ENCODE measurements at regions not wholly inside any gene's neighbourhood (a gene's known extent, or its start where the extent isn't known, plus 50 kb on each side); places are given as distances from the start of the nearest gene placed in this dataset.

DNA sequence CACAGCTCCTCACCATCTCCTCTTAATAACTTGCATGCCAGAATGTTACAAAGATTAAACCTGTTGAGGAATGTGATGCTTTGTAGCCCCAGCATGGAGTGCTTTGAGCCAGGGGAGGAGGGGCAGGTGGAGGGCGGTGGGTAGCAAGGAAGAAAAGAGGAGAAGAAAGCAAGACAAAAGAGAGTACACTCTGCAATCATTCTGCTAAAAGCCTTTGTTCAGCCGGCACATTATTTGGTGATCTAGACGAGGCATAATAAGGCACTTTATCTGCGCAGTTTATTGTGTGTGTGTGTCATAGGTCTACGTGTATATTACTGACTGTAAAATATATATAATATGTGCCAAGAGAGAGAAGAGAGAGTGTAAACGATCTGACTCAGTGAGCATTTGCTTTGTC is 139.1 kb downstream of the SOX9 start:
- DNase-seq = no peak
- Histone ChIP-seq H3K27me3 (replicated peaks) (no peaks in the 10 kb centered on the region), H3K27ac (no peak overlapping the region), H3K36me3 (replicated peaks) (no peaks in the 10 kb centered on the region), H3K4me3 (ENCODE audit: low read depth, low read length) (no peak overlapping the region)
- TF ChIP-seq, protein P1, sequence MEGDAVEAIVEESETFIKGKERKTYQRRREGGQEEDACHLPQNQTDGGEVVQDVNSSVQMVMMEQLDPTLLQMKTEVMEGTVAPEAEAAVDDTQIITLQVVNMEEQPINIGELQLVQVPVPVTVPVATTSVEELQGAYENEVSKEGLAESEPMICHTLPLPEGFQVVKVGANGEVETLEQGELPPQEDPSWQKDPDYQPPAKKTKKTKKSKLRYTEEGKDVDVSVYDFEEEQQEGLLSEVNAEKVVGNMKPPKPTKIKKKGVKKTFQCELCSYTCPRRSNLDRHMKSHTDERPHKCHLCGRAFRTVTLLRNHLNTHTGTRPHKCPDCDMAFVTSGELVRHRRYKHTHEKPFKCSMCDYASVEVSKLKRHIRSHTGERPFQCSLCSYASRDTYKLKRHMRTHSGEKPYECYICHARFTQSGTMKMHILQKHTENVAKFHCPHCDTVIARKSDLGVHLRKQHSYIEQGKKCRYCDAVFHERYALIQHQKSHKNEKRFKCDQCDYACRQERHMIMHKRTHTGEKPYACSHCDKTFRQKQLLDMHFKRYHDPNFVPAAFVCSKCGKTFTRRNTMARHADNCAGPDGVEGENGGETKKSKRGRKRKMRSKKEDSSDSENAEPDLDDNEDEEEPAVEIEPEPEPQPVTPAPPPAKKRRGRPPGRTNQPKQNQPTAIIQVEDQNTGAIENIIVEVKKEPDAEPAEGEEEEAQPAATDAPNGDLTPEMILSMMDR (IDR thresholded peaks at IDR 0.05; ENCODE audit: low read depth, low read length, missing control alignments) = no peak
- in situ Hi-C loops (cut with HindIII; ENCODE audit: low pct_ligation_motif_present, low sequenced_read_pairs) = no loop called here

DNA sequence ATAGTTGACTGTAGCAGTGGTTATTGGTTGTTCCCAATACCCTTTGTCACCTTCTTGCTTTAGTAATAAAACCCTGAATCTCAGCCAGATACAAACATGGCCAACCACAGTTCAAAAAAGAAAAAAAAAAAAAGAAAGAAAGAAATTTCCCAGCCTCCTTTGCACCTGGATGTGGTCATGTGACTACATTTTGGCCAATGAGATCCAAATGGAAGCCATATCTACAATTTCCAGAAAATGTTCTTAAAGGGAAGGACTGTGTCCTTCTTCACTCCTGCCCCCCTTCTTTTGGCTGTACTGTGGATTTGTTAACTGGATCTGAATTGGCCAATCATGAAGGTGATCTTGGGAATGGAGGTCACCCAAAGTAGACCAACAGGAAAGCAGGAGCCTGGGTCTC is 141.9 kb downstream of the SOX9 start:
- in situ Hi-C loops (cut with HindIII; ENCODE audit: low pct_ligation_motif_present, low sequenced_read_pairs) = no loop called here
- Histone ChIP-seq H3K27ac (no peak overlapping the region), H3K27me3 (replicated peaks) (no peaks in the 10 kb centered on the region), H3K4me3 (ENCODE audit: low read depth, low read length) (no peak overlapping the region), H3K36me3 (replicated peaks) (no peaks in the 10 kb centered on the region)
- TF ChIP-seq, protein P1 (IDR thresholded peaks at IDR 0.05; ENCODE audit: low read depth, low read length, missing control alignments) = no peak
- no peak for DNase-seq

DNA sequence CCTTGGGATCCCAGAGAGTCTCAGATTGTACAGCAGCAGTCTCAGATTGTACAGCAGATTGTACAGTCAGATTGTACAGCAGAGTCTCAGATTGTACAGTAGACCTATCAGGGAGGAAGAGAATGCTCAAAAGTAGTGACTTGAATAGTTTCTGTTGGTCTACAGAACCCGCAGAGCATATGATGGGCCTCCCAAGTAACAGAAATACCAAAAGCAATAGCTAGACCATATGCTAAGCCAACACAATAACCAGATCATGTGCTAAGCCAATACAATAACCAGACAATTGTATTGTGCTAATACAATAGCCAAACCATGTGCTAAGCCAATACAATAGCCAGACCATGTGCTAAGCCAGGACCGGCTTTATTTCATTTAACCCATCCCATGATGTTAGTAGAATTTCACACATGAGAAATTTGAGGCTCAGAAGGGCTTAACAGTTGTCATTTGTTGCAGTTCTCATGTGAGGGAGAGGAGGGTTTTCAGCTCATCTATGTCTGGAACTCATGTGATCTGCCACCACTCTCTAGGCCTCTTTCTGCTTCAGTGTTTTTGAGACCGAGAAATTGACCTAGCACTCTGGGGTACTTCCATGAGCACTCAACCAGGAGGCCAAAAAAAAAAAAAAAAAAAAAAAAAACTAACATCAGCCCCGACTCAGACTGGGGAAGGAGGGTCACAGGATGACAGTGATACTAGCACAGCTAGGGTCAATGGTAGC is 144.0 kb downstream of the SOX9 start:
- no peak overlapping the region for H3K27ac ChIP-seq
- no peaks in the 10 kb centered on the region for H3K36me3 ChIP-seq (replicated peaks)
- H3K4me3 ChIP-seq (ENCODE audit: low read depth, low read length) = no peak overlapping the region
- no peak for DNase-seq
- H3K27me3 ChIP-seq (replicated peaks) = no peaks in the 10 kb centered on the region
- in situ Hi-C loops (cut with HindIII; ENCODE audit: low pct_ligation_motif_present, low sequenced_read_pairs) = no loop called here
- TF ChIP-seq, protein P1 (IDR thresholded peaks at IDR 0.05; ENCODE audit: low read depth, low read length, missing control alignments) = no peak

DNA sequence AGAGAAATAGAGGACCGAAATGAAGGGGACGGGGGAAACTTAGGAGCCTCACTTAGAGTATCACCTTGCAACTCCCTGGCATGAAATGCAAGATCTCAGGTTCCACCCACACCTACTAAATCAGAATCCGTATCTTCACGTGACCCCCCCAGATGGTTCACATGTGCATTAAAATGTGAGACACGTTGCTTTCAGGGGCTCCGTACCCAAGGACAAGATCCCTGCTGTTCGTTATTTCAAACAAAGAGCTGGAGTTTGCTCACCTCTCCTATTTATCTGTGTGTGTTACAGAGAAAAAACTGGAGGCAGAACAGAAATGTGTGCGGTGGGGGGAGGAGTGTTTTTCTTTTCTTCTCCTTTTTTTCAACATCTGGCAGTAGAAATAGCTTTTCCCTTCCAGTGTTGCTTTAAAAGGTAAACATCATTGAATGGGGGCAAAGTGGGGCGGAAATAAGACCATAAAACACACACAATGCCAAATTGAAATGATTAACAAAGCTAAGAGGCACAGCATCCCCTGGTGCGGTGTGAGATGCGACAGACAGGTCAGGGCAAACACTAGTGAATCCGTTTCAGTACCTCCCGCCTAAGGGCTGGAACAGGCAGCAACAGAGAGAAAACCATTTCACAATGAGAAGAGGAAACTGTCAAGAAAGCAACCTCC is 145.4 kb downstream of the SOX9 start:
- Histone ChIP-seq H3K27ac (no peak overlapping the region), H3K36me3 (replicated peaks) (no peaks in the 10 kb centered on the region), H3K27me3 (replicated peaks) (no peaks in the 10 kb centered on the region), H3K4me3 (ENCODE audit: low read depth, low read length) (no peak overlapping the region)
- in situ Hi-C loops (cut with HindIII; ENCODE audit: low pct_ligation_motif_present, low sequenced_read_pairs) = no loop called here
- DNase-seq = no peak
- TF ChIP-seq, protein P1 (IDR thresholded peaks at IDR 0.05; ENCODE audit: low read depth, low read length, missing control alignments) = no peak

DNA sequence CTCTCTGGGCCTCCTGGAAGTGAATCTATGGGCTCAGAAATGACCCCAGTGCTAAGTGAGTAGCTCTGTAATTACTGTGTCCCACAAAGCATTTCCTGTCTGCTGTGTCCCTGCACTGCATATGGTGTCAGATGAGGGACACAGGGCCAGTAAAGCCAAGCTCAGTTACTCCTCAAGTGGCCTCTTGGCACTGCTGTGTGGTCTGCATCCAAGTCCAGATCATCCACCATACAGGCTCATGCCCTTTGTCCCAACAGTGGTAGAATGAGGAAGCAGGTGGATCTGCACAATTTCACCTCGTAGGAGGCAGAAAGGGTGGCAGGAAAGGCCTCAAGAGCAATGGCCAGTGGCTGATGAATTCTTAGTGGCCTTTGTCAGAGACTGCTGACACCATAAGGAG is 146.8 kb downstream of the SOX9 start:
- Histone ChIP-seq H3K36me3 (replicated peaks) (no peaks in the 10 kb centered on the region), H3K27ac (no peak overlapping the region), H3K27me3 (replicated peaks) (no peaks in the 10 kb centered on the region), H3K4me3 (ENCODE audit: low read depth, low read length) (no peak overlapping the region)
- TF ChIP-seq, protein P1 (IDR thresholded peaks at IDR 0.05; ENCODE audit: low read depth, low read length, missing control alignments) = no peak
- in situ Hi-C loops (cut with HindIII; ENCODE audit: low pct_ligation_motif_present, low sequenced_read_pairs) = no loop called here
- DNase-seq = no peak

All from brain microvascular endothelial cell (primary cell).